Aorta (tissue), 5 donors: ENCODE measurements at regions not wholly inside any gene's neighbourhood (a gene's known extent, or its start where the extent isn't known, plus 50 kb on each side); places are given as distances from the start of the nearest gene placed in this dataset.

Experiments used
- ATAC-seq: fragments of 200-7000 bp; cut with Tn5 transposase; one replicate; pipeline ENCODE4 v1.9.1; 2022; ENCODE audit warnings: moderate library complexity; ENCODE audit not compliant: low FRiP score
- DNase-seq, 2 donors: peaks; one replicate each; pipeline ENCODE4 v3.0.0-alpha.2; 2020
- H3K27ac ChIP-seq, 2 donors: one replicate each; pipeline ENCODE4 v1.5.1; 2013; ENCODE audit warnings: low read length in 2 of 2, mild to moderate bottlenecking in 2 of 2, moderate library complexity in 2 of 2, control low read depth in 1 of 2, inconsistent platforms in 1 of 2, low read depth in 1 of 2
- H3K27me3 ChIP-seq, 2 donors: one replicate each; pipeline ENCODE4 v1.6.1; 2013; ENCODE audit warnings: control low read depth in 1 of 2, low read length in 1 of 2, mild to moderate bottlenecking in 1 of 2, moderate library complexity in 1 of 2; ENCODE audit not compliant: insufficient read depth in 2 of 2, control insufficient read depth in 1 of 2
- H3K36me3 ChIP-seq, 2 donors: one replicate each; pipeline ENCODE4 v1.6.1; 2013; ENCODE audit warnings: control low read depth in 1 of 2, low read length in 1 of 2, mild to moderate bottlenecking in 1 of 2; ENCODE audit not compliant: insufficient read depth in 2 of 2, control insufficient read depth in 1 of 2
- H3K4me1 ChIP-seq, 2 donors: one replicate each; pipeline ENCODE4 v1.6.1; 2013; ENCODE audit warnings: low read length in 2 of 2, control low read depth in 1 of 2, mild to moderate bottlenecking in 1 of 2, moderate library complexity in 1 of 2; ENCODE audit not compliant: insufficient read depth in 2 of 2, control insufficient read depth in 1 of 2
- H3K4me3 ChIP-seq, 2 donors: one replicate each; pipeline ENCODE4 v1.5.1; 2013; ENCODE audit warnings: low read length in 2 of 2, control low read depth in 1 of 2, mild to moderate bottlenecking in 1 of 2
- H3K9me3 ChIP-seq: one replicate; pipeline ENCODE4 v1.6.1; 2013; ENCODE audit warnings: mild to moderate bottlenecking, low read length; ENCODE audit not compliant: control insufficient read depth
- WGBS, 2 donors: extraction: QIAGEN DNeasy Blood & Tissue Kit; methylation state at CpG; one replicate each; pipeline ENCODE4 v1.1.7; 2013; 5-methylcytosine and 5-hydroxymethylcytosine counted together
- intact Hi-C, 2 donors: fragments of 100-400 bp; cut with DNase I; formaldehyde crosslinking; loops; one replicate each; pipeline versions ENCODE4 v1.14.2 to v1.15.0; 2022
- donor health status: healthy with polysubstance abuse.
- donor health status: Bipolar disorder and iron deficiency.
- donor health status: DM: no; HTN: no; CAD: no.
- donor health status: DM: no; HTN: no; CAD: no.
- donor health status: DM: yes; HTN: yes; CAD: no.

DNA sequence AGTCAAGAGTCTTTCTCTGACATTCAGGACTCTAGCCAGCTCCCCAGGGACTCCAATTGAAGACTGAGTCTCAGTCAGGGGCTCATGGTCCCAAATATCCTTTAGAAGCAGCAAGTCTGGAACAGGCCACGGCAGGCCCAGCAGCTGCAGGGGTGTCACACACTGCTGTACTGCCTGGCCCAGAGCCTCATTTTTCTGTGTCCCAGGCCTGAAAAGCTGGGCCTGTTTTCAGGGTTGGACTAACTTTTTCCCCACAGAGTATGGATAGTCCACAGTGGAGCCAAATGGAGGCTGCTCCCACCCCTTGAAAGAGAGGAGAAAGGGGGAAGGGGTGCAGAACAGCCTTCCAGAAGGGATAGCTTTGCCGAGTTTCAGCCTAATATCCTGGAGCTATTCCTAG, 146.8 kb upstream of the NALF2 start:
- intact Hi-C loops = no loop called here
- Histone ChIP-seq H3K4me1 (peaks cover 0 to 2% of the 10 kb centered on the region in 2 donors), H3K27ac (no peak overlapping the region), H3K4me3 (no peak overlapping the region), H3K36me3 (no peaks in the 10 kb centered on the region), H3K9me3 (no peaks in the 10 kb centered on the region), H3K27me3 (no peaks in the 10 kb centered on the region)
- ATAC-seq (no peak), DNase-seq (no peak)
- 64 to 79% methylated on average over 2 of the region's 2 CpGs for WGBS, 2 donors

DNA sequence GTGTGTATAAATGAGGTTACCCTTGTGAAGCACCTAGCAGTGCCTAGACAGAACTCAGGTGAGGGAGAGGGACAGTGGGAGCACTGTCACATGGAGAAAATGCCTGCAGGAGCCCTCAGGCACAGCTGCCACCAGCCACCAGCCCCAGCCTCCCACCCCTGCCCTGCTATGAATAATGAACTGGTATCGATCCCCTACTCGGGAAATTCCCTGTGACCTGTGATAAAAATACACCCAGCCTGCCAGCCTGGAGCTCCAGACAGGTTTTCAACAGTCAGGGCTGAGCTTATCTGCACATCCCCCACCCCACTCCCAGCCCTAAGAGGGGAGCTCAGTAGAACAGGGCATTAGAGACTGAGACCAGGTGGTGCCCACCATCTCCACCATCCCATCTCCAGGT, 159.6 kb upstream of the PJA1 start:
- Histone ChIP-seq H3K27me3 (no peaks in the 10 kb centered on the region), H3K27ac (no peak overlapping the region), H3K36me3 (no peaks in the 10 kb centered on the region), H3K4me1 (no peaks in the 10 kb centered on the region), H3K9me3 (no peaks in the 10 kb centered on the region), H3K4me3 (no peak overlapping the region)
- no peak for DNase-seq
- no peak for ATAC-seq
- intact Hi-C loops = no loop called here
- WGBS, 2 donors = 60% methylated on average over 2 of the region's 2 CpGs

DNA sequence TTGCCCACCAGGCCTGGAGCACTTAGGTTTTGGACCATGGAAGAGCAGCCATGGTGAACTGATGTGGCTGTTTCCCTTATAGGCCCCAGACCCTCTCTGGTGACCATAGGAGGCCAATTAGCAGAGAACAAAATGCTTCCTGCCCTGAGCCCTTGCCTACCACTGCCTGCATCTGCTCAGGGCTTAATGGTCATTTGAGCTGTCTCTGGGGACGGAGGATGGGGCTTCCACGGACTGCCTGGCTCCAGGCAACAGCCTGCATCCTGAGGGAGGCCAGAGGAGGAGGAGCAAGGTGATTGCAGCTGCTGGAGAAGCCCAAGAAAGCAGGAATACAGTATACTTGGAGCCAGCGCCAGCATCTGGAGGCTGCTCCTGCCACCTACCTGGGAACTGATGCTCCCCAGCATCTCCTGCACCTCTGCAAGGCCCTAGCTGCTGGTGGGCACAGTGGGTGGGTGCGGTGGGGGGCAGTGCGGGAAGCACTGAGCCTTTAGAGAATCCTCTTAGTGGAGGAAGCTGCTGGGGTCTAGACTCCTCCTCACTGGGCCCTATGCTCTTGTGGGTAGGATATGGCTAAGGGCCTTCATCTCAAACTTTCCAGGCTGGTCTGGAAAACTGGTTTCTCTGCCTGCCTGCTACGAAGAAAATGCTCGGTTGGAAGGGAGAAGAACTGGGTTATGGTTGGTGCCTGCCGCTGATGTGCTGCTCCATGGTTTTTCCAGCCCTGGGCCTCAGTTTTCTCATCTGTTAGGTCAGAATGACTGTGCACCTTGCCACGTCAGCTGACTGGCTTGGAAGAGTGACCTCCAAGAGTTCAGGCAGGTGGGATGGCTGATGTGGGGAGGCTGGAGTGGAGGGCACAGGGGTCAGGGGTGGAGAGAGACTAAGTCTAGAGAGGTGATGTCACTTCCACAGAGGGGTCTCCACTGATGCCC, 158.8 kb upstream of the PJA1 start:
- WGBS, 2 donors = 66 to 91% methylated on average over 9 of the region's 9 CpGs
- no peaks in the 10 kb centered on the region for H3K36me3 ChIP-seq
- ATAC-seq (no peak), DNase-seq (no peak)
- no peaks in the 10 kb centered on the region for H3K4me1 ChIP-seq
- no peaks in the 10 kb centered on the region for H3K9me3 ChIP-seq
- no peak overlapping the region for H3K27ac ChIP-seq
- H3K27me3 ChIP-seq = no peaks in the 10 kb centered on the region
- intact Hi-C loops = no loop called here
- no peak overlapping the region for H3K4me3 ChIP-seq

DNA sequence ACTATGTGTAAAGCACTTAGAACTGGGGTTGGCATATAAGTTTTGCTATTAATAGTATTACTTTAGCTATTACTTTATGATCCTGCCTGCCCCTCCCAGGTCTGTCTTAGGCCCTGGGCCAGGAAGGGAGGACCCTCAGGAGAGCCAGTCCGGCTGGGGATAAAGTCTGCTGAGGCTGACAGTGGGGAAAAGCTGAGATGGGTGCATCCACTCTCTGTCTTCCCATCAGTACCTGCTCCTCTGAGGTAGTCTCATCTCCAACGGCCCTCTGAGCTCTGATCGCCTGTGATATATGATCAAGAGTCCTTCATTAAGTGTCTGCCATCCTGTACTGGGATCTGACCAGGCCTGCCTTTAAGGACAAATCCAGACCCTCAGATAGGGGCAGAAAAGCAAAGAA, 156.5 kb upstream of the PJA1 start:
- H3K4me3 ChIP-seq = no peak overlapping the region
- no peaks in the 10 kb centered on the region for H3K4me1 ChIP-seq
- no peak for ATAC-seq
- H3K27ac ChIP-seq = no peak overlapping the region
- no peaks in the 10 kb centered on the region for H3K36me3 ChIP-seq
- DNase-seq = no peak
- intact Hi-C loops = no loop called here
- no peaks in the 10 kb centered on the region for H3K9me3 ChIP-seq
- 69 to 89% methylated on average over 3 of the region's 3 CpGs for WGBS, 2 donors
- no peaks in the 10 kb centered on the region for H3K27me3 ChIP-seq

DNA sequence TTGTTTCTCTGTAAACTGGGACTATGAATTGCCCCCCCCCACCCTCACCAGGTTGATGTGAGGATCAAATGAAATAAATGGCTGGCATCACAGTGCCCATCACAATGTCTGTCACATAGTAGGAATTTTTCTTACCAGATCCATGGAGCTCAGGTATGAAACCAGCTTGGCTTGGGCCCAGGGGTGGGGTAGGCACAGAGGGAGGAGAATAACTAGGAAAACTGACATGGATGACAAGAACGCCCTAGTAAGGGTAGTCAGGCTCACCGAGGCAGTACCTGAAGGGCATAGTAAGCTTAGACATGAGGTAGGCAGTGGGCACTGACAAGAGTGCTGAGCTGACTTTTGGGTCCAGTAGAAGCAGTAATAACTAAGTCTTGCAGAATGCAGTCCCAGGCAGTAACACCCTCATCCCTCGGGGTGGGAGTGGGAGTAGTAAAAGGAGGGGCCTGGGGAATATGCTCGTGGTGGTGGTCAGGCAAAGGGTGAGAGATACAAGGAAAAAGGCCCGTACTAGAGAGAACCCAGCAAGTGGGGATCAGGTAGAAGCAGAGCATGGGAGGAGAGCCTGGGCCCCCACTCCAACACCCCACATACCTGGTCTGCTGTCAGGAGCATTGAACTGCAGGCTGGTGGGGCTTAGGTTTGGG, 155.9 kb upstream of the PJA1 start:
- H3K9me3 ChIP-seq = no peaks in the 10 kb centered on the region
- no peak for ATAC-seq
- H3K27ac ChIP-seq = no peak overlapping the region
- no peak for DNase-seq
- H3K4me3 ChIP-seq = no peak overlapping the region
- WGBS, 2 donors = 77 to 92% methylated on average over 5 of the region's 5 CpGs
- intact Hi-C loops = no loop called here
- no peaks in the 10 kb centered on the region for H3K27me3 ChIP-seq
- no peaks in the 10 kb centered on the region for H3K4me1 ChIP-seq
- no peaks in the 10 kb centered on the region for H3K36me3 ChIP-seq

DNA sequence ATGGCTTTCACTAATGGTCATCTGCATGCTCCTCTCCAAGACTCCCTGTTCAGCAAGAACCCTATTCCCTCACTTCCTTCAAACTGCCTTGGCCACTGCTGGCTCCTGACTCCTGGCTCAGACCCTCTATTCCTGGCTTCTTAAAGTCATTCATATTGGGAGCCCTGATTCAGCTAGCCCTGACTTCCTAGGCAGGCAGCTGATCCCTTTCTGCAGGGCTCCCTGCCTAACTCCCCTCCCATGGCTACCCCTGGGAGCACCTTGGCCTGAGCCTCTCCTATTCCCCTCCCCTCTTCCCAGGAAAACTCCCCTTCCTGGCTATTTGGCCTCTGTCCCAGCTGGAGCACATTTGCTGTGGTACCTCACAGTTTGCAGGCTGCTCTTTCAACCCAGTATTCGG, 154.9 kb upstream of the PJA1 start:
- intact Hi-C loops = no loop called here
- DNase-seq (no peak), ATAC-seq (no peak)
- no peaks in the 10 kb centered on the region for H3K9me3 ChIP-seq
- WGBS, 2 donors = 38 to 79% methylated on average over 1 of the region's 1 CpG
- no peaks in the 10 kb centered on the region for H3K4me1 ChIP-seq
- H3K4me3 ChIP-seq = no peak overlapping the region
- H3K36me3 ChIP-seq = no peaks in the 10 kb centered on the region
- no peak overlapping the region for H3K27ac ChIP-seq
- no peaks in the 10 kb centered on the region for H3K27me3 ChIP-seq

DNA sequence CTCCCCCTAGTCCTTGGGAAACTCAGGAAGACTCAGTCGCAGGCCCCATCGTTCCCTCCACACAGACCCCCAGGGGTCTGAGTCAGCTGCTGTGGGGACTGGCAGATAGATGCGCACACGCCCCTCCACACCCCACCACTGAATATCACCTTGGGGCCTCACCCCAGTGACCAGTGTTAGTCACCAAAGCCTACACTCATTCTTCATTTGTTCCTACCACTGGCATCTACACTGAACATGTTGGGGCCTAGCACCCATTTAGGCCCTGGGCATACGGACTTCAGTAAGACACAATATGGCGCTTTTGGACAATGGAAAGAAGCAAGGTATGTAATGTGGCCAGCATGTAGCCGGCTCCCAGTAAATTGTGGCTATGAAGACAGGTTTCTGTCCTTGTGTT, 154.1 kb upstream of the PJA1 start:
- ATAC-seq = no peak

DNA sequence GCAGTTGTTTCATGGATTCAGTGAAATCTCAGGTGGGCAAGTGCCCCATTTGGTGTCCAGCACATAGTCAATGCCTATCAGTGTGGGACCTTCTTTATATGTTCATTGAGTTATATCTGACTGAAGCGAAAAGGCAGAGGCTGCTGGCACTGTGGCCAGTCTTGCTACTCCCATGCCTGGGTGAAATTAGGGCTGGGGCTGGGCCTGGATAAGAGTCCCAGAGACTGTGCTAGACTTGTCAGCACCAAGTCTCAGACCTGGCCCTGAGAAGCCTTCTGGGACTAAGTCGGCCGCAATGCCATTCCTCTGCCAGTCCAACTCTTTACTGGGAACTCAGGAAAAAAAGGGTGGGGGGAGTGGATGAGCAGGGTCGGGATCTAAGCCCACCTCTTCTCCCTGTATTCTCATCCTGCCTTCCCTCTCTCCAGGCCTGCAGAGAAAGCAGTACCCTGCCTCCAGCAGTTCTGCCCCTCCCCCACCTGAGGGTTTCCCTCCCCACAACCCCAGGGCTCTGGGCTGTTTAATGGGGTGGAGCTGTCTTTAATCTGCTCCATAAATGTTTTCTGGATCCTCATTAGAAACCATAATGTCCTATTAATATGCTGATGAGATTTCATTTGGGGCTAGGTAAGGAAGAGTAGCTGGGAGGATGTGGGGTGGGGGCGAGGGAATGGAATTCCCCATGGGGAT, 153.5 kb upstream of the PJA1 start:
- H3K27me3 ChIP-seq = no peaks in the 10 kb centered on the region
- H3K4me3 ChIP-seq = no peak overlapping the region
- no peaks in the 10 kb centered on the region for H3K9me3 ChIP-seq
- no peak overlapping the region for H3K27ac ChIP-seq
- intact Hi-C loops = no loop called here
- no peak for ATAC-seq
- no peaks in the 10 kb centered on the region for H3K4me1 ChIP-seq
- H3K36me3 ChIP-seq = no peaks in the 10 kb centered on the region
- no peak for DNase-seq
- 58 to 65% methylated on average over 5 of the region's 5 CpGs for WGBS, 2 donors

More for the DNA sequence above, 154.1 kb upstream of the PJA1 start:
- H3K4me1 ChIP-seq = no peaks in the 10 kb centered on the region
- H3K36me3 ChIP-seq = no peaks in the 10 kb centered on the region
- intact Hi-C loops = no loop called here
- H3K9me3 ChIP-seq = no peaks in the 10 kb centered on the region
- H3K27me3 ChIP-seq = no peaks in the 10 kb centered on the region
- H3K4me3 ChIP-seq = no peak overlapping the region
- H3K27ac ChIP-seq = no peak overlapping the region
- DNase-seq = no peak
- 69 to 89% methylated on average over 5 to 7 of the region's 7 CpGs for WGBS, 2 donors
